Vagina (tissue), 2 donors: ENCODE measurements at regions not wholly inside any gene's neighbourhood (a gene's known extent, or its start where the extent isn't known, plus 50 kb on each side); places are given as distances from the start of the nearest gene placed in this dataset.

Experiments used
- DNase-seq, 2 donors: peaks; one replicate each; pipeline ENCODE4 v3.0.0-alpha.2; 2017; ENCODE audit errors: extremely low spot score in 2 of 2
- H3K27ac ChIP-seq: fragments of 200-600 bp; sonication (generic); one replicate; pipeline ENCODE4 v1.5.1; 2019
- H3K27me3 ChIP-seq: fragments of 200-600 bp; sonication (generic); one replicate; pipeline ENCODE4 v1.5.1; 2019
- H3K36me3 ChIP-seq, 2 donors: fragments of 200-600 bp; sonication (generic); one replicate each; pipeline ENCODE4 v1.5.1; 2017 to 2019
- H3K4me1 ChIP-seq: fragments of 200-600 bp; sonication (generic); one replicate; pipeline ENCODE4 v1.5.1; 2019
- H3K4me3 ChIP-seq, 2 donors: fragments of 200-600 bp; sonication (generic); 1 replicate in 1 of 2; 2 replicates in 1 of 2; pipeline ENCODE4 v1.5.1; 2016 to 2019
- H3K9me3 ChIP-seq: fragments of 200-600 bp; sonication (generic); one replicate; pipeline ENCODE4 v1.5.1; 2019
- CTCF ChIP-seq, 3 experiments: fragments of 450-650 bp in 2 of 3; fragments of 200-600 bp in 1 of 3; sonication (generic) in 1 of 3; IDR thresholded peaks; one replicate each; pipeline ENCODE4 v1.5.1; 2017 to 2019; ENCODE audit warnings: antibody characterized with exemption in 3 of 3, mild to moderate bottlenecking in 2 of 3, moderate library complexity in 2 of 3
- POLR2A ChIP-seq, 2 donors: fragments of 450-650 bp; IDR thresholded peaks; one replicate each; pipeline ENCODE4 v1.6.1; 2017; ENCODE audit warnings: antibody characterized with exemption in 2 of 2, mild to moderate bottlenecking in 2 of 2, moderate library complexity in 2 of 2
- POLR2AphosphoS5 ChIP-seq, 2 donors: sonication (generic); formaldehyde crosslinking; IDR thresholded peaks; one replicate each; pipeline ENCODE4 v1.9.0; 2017; ENCODE audit warnings: antibody characterized with exemption in 2 of 2, mild to moderate bottlenecking in 2 of 2, low read depth in 1 of 2; ENCODE audit not compliant: insufficient read depth in 1 of 2
- intact Hi-C: fragments of 100-400 bp; cut with DNase I; formaldehyde crosslinking; loops from one replicate; pipeline ENCODE4 v1.15.1; 2023

GRCh38 chr4:22997358-22998224 is 304.9 kb downstream of the GBA3 start:
- H3K4me1 ChIP-seq, result no peaks in the 10 kb centered on the region
- no peak overlapping the region for H3K4me3 ChIP-seq
- TF ChIP-seq POLR2AphosphoS5 (IDR thresholded peaks at IDR 0.05; ENCODE audit: insufficient read depth in 1 of 2, low read depth in 1 of 2) (no peak), CTCF (IDR thresholded peaks at IDR 0.05) (no peak), POLR2A (IDR thresholded peaks at IDR 0.05) (no peak)
- DNase-seq, result no peak
- H3K27ac ChIP-seq, result no peak overlapping the region
- intact Hi-C loops, result no loop called here
- no peaks in the 10 kb centered on the region for H3K27me3 ChIP-seq
- H3K36me3 ChIP-seq, result no peaks in the 10 kb centered on the region
- no peaks in the 10 kb centered on the region for H3K9me3 ChIP-seq

- DNase-seq, result no peak
- no peak overlapping the region for H3K4me3 ChIP-seq
- no peak overlapping the region for H3K27ac ChIP-seq
- H3K36me3 ChIP-seq, result no peaks in the 10 kb centered on the region
- no peaks in the 10 kb centered on the region for H3K27me3 ChIP-seq
- no peaks in the 10 kb centered on the region for H3K4me1 ChIP-seq
- no peak for TF ChIP-seq CTCF (IDR thresholded peaks at IDR 0.05)
- TF ChIP-seq POLR2AphosphoS5 (IDR thresholded peaks at IDR 0.05; ENCODE audit: insufficient read depth in 1 of 2, low read depth in 1 of 2), result no peak
- no peak for TF ChIP-seq POLR2A (IDR thresholded peaks at IDR 0.05)
- no peaks in the 10 kb centered on the region for H3K9me3 ChIP-seq
- intact Hi-C loops, result no loop called here
Observed at GRCh38 chr4:22991576-22991975, 298.8 kb downstream of the GBA3 start.

GRCh38 chr4:22988526-22988925 is 295.8 kb downstream of the GBA3 start:
- H3K4me3 ChIP-seq, result no peak overlapping the region
- intact Hi-C loops, result no loop called here
- no peaks in the 10 kb centered on the region for H3K4me1 ChIP-seq
- H3K9me3 ChIP-seq, result no peaks in the 10 kb centered on the region
- H3K36me3 ChIP-seq, result no peaks in the 10 kb centered on the region
- DNase-seq, result no peak
- H3K27me3 ChIP-seq, result no peaks in the 10 kb centered on the region
- no peak overlapping the region for H3K27ac ChIP-seq
- no peak for TF ChIP-seq POLR2A (IDR thresholded peaks at IDR 0.05)
- TF ChIP-seq CTCF (IDR thresholded peaks at IDR 0.05), result no peak
- no peak for TF ChIP-seq POLR2AphosphoS5 (IDR thresholded peaks at IDR 0.05; ENCODE audit: insufficient read depth in 1 of 2, low read depth in 1 of 2)

- Histone ChIP-seq H3K9me3 (no peaks in the 10 kb centered on the region), H3K27ac (no peak overlapping the region), H3K27me3 (no peaks in the 10 kb centered on the region), H3K4me3 (no peak overlapping the region), H3K36me3 (no peaks in the 10 kb centered on the region), H3K4me1 (no peaks in the 10 kb centered on the region)
- no peak for DNase-seq
- intact Hi-C loops, result no loop called here
- TF ChIP-seq POLR2A (IDR thresholded peaks at IDR 0.05), result no peak
Observed at GRCh38 chr4:22987870-22988269, 295.1 kb downstream of the GBA3 start.

GRCh38 chr4:22986881-22987280 is 294.1 kb downstream of the GBA3 start:
- Histone ChIP-seq H3K9me3 (no peaks in the 10 kb centered on the region), H3K4me1 (no peaks in the 10 kb centered on the region), H3K27ac (no peak overlapping the region), H3K36me3 (no peaks in the 10 kb centered on the region), H3K27me3 (no peaks in the 10 kb centered on the region), H3K4me3 (no peak overlapping the region)
- no peak for DNase-seq
- TF ChIP-seq CTCF (IDR thresholded peaks at IDR 0.05) (no peak), POLR2AphosphoS5 (IDR thresholded peaks at IDR 0.05; ENCODE audit: insufficient read depth in 1 of 2, low read depth in 1 of 2) (no peak), POLR2A (IDR thresholded peaks at IDR 0.05) (no peak)
- intact Hi-C loops, result no loop called here
